GM23248 (cell line): ENCODE measurements at regions not wholly inside any gene's neighbourhood (a gene's known extent, or its start where the extent isn't known, plus 50 kb on each side); places are given as distances from the start of the nearest gene placed in this dataset.

ENCODE experiments used
- DNase-seq: peaks from one replicate; pipeline ENCODE4 v3.0.0-alpha.2; 2015
- H2AFZ ChIP-seq: fragments of 200-600 bp; sonication (generic); 2 replicates; pipeline ENCODE4 v1.6.1; 2016; ENCODE audit warnings: antibody characterized with exemption
- H3F3A ChIP-seq: fragments of 200-600 bp; sonication (generic); 2 replicates; pipeline ENCODE4 v1.6.1; 2016; ENCODE audit warnings: mild to moderate bottlenecking, antibody characterized with exemption, mixed run types; ENCODE audit not compliant: insufficient read depth
- H3K27ac ChIP-seq: fragments of 200-600 bp; sonication (generic); 2 replicates; pipeline ENCODE4 v1.5.1; 2016; ENCODE audit warnings: mild to moderate bottlenecking
- H3K27me3 ChIP-seq: fragments of 200-600 bp; sonication (generic); replicated peaks from 2 replicates; pipeline ENCODE4 v1.6.1; 2016; ENCODE audit warnings: mild to moderate bottlenecking; ENCODE audit not compliant: insufficient read depth
- H3K36me3 ChIP-seq: fragments of 200-600 bp; sonication (generic); 2 replicates; pipeline ENCODE4 v1.6.1; 2016; ENCODE audit warnings: low read depth, mild to moderate bottlenecking
- H3K4me1 ChIP-seq: fragments of 200-600 bp; sonication (generic); 2 replicates; pipeline ENCODE4 v1.6.1; 2016; ENCODE audit warnings: mild to moderate bottlenecking; ENCODE audit not compliant: insufficient read depth
- H3K4me2 ChIP-seq: fragments of 200-600 bp; sonication (generic); one replicate; pipeline ENCODE4 v1.6.1; 2016; ENCODE audit warnings: mild to moderate bottlenecking; ENCODE audit not compliant: unreplicated experiment
- H3K4me3 ChIP-seq: fragments of 200-600 bp; sonication (generic); 2 replicates; pipeline ENCODE4 v1.5.1; 2016; ENCODE audit warnings: mild to moderate bottlenecking
- H3K79me2 ChIP-seq: fragments of 200-600 bp; sonication (generic); 2 replicates; pipeline ENCODE4 v1.6.1; 2016; ENCODE audit warnings: mild to moderate bottlenecking; ENCODE audit not compliant: insufficient read depth
- H3K9ac ChIP-seq: fragments of 200-600 bp; sonication (generic); 2 replicates; pipeline ENCODE4 v1.6.1; 2016; ENCODE audit warnings: mild to moderate bottlenecking
- H3K9me2 ChIP-seq: fragments of 200-600 bp; sonication (generic); 2 replicates; pipeline ENCODE4 v1.6.1; 2016; ENCODE audit warnings: mixed run types, mild to moderate bottlenecking, moderate library complexity; ENCODE audit not compliant: insufficient read depth
- H3K9me3 ChIP-seq: fragments of 200-600 bp; sonication (generic); one replicate; pipeline ENCODE4 v1.6.1; 2017; ENCODE audit warnings: low read depth
- H4K20me1 ChIP-seq: fragments of 200-600 bp; sonication (generic); 2 replicates; pipeline ENCODE4 v1.6.0; 2016; ENCODE audit not compliant: insufficient read depth
- EZH2 ChIP-seq: fragments of 200-600 bp; sonication (generic); IDR thresholded peaks from 2 replicates; pipeline ENCODE4 v1.6.1; 2018; ENCODE audit warnings: antibody characterized with exemption, mild to moderate bottlenecking; ENCODE audit not compliant: insufficient read depth, poor library complexity, severe bottlenecking
- EZH2phosphoT487 ChIP-seq: fragments of 200-600 bp; sonication (generic); IDR thresholded peaks from 2 replicates; pipeline ENCODE4 v1.6.1; 2018; ENCODE audit warnings: antibody characterized with exemption, moderate library complexity, mild to moderate bottlenecking, low read depth; ENCODE audit not compliant: insufficient read depth
- WGBS, 2 experiments: methylation state at CpG; one replicate each; pipeline ENCODE4 v1.1.6; 2015 to 2017; ENCODE audit warnings: low lambda C conversion rate in 2 of 2, low coverage in 1 of 2; ENCODE audit errors: missing lambda C conversion rate in 2 of 2; 5-methylcytosine and 5-hydroxymethylcytosine counted together
- in situ Hi-C: fragments of 300-500 bp; cut with MboI; formaldehyde crosslinking; loops from 2 replicates; pipeline ENCODE4 v1.15.0; 2020

- Histone ChIP-seq H3K4me2 (no peak overlapping the region), H3F3A (no peaks in the 10 kb centered on the region), H2AFZ (no peak overlapping the region), H3K27me3 (no peaks in the 10 kb centered on the region), H3K4me3 (no peak overlapping the region), H4K20me1 (no peaks in the 10 kb centered on the region), H3K27ac (no peak overlapping the region), H3K4me1 (peaks cover 12% of the 10 kb centered on the region), H3K9me2 (no peaks in the 10 kb centered on the region), H3K79me2 (no peaks in the 10 kb centered on the region), H3K9me3 (no peaks in the 10 kb centered on the region), H3K36me3 (no peaks in the 10 kb centered on the region), H3K9ac (no peak overlapping the region)
- in situ Hi-C loops, result no loop called here
- no peak for DNase-seq
- WGBS, 2 experiments, result 85 to 96% methylated on average over 1 of the region's 1 CpG
- no peak for TF ChIP-seq EZH2
- no peak for TF ChIP-seq EZH2phosphoT487
Observed at GRCh38 chr13:34465423-34465922, 476.6 kb upstream of the NBEA start.

GRCh38 chr13:34466301-34466700 is 475.8 kb upstream of the NBEA start:
- Histone ChIP-seq H3K9me3 (no peaks in the 10 kb centered on the region), H3K9me2 (no peaks in the 10 kb centered on the region), H3K9ac (no peak overlapping the region), H3F3A (no peaks in the 10 kb centered on the region), H3K27me3 (no peaks in the 10 kb centered on the region), H3K27ac (no peak overlapping the region), H2AFZ (no peak overlapping the region), H3K4me1 (peaks cover 12% of the 10 kb centered on the region), H3K79me2 (no peaks in the 10 kb centered on the region), H3K4me3 (no peak overlapping the region), H3K36me3 (no peaks in the 10 kb centered on the region), H3K4me2 (no peak overlapping the region), H4K20me1 (no peaks in the 10 kb centered on the region)
- 73 to 77% methylated on average over 3 of the region's 3 CpGs for WGBS, 2 experiments
- in situ Hi-C loops, result no loop called here
- no peak for TF ChIP-seq EZH2phosphoT487
- TF ChIP-seq EZH2, result no peak
- DNase-seq, result no peak

DNA sequence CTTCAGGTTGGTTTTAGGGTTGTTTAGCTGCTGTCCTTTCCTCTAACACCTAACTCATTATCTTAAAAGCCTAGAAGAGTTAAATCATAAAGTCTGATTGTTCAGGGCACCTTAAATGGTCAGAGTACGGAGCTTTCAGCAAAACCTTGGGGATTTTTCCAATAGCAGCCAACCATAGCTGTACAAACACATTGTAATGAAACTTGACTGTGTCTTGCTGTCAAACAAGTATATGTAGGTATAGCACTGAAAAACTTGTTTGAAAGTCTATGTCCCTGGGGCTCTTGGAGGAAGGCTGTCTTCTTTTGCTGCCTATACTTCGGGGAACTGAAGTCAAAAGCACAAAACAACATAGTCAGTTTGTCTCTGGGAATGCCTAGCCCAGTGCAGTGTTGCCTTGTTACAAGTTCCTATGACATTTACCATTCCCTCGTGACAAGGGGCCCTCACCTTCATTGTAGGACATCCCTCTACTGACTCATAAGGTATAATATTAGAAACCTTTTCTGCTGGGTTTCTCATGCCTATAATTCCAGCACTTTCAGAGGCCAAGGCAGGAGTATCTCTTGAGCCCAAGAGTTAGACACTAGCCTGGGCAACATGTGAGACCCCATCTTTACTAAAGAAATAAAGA is 474.5 kb upstream of the NBEA start:
- Histone ChIP-seq H3K36me3 (no peaks in the 10 kb centered on the region), H3K9me3 (no peaks in the 10 kb centered on the region), H3K79me2 (no peaks in the 10 kb centered on the region), H3K27ac (no peak overlapping the region), H4K20me1 (no peaks in the 10 kb centered on the region), H2AFZ (no peak overlapping the region), H3K4me1 (peaks cover 8% of the 10 kb centered on the region), H3F3A (no peaks in the 10 kb centered on the region), H3K4me3 (no peak overlapping the region), H3K9ac (no peak overlapping the region), H3K9me2 (no peaks in the 10 kb centered on the region), H3K4me2 (no peak overlapping the region), H3K27me3 (no peaks in the 10 kb centered on the region)
- WGBS, 2 experiments, result 38 to 46% methylated on average over 3 of the region's 3 CpGs
- no peak for DNase-seq
- in situ Hi-C loops, result no loop called here
- TF ChIP-seq EZH2 (no peak), EZH2phosphoT487 (no peak)

DNA sequence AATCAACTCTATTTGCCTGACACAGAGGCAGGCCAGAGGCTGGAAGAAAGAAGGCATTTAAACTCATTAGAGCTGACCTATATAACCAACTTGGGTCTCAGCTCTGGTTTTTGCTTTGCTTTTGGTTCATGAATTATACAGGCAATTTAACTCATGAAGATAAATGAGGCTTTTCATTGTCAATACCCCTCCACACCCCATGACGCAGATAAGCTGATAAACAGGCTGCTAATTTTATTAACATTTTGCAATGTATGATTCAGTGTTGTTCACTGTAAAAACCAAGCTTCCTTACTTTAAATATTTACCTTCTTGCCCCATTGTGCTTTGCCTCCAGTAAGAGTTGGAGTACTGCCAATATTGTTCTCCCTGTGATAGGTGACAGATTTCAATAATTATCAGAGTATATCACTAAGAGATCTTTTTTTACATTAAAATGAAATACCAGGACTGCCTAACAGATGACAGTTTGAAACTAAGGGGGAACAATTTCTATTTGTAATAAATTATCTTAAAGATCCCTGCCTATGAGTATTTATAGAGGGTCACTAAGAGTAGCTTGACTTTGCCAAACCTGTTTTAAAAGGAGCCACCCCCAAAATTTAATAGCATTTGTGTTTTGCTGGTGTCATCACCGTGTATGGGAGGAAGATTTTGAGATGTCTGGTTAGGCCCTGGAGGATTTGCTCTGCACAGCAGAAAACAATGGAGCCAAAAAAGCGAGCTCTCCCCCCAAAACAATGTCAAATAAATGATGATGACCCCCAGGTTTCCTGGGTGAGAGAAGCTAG is 472.7 kb upstream of the NBEA start:
- Histone ChIP-seq H3K4me3 (no peak overlapping the region), H3F3A (no peaks in the 10 kb centered on the region), H3K4me2 (no peak overlapping the region), H3K4me1 (no peaks in the 10 kb centered on the region), H3K79me2 (no peaks in the 10 kb centered on the region), H3K27ac (no peak overlapping the region), H4K20me1 (no peaks in the 10 kb centered on the region), H3K9me3 (no peaks in the 10 kb centered on the region), H3K36me3 (no peaks in the 10 kb centered on the region), H2AFZ (no peak overlapping the region), H3K9ac (no peak overlapping the region), H3K9me2 (no peaks in the 10 kb centered on the region), H3K27me3 (no peaks in the 10 kb centered on the region)
- no peak for DNase-seq
- in situ Hi-C loops, result no loop called here
- no peak for TF ChIP-seq EZH2
- no peak for TF ChIP-seq EZH2phosphoT487
- 55 to 58% methylated on average over 3 of the region's 3 CpGs for WGBS, 2 experiments
